GM06990 (cell line): ENCODE measurements at regions not wholly inside any gene's neighbourhood (a gene's known extent, or its start where the extent isn't known, plus 50 kb on each side); places are given as distances from the start of the nearest gene placed in this dataset.

Experiments used
- DNase-seq: peaks from one replicate; pipeline ENCODE4 v3.0.0-alpha.2; 2011; ENCODE audit not compliant: insufficient read length; ENCODE audit errors: extremely low read depth
- H3K27me3 ChIP-seq: replicated peaks from 2 replicates; pipeline ENCODE4 v1.6.0; 2011; ENCODE audit warnings: low read length; ENCODE audit not compliant: control insufficient read depth, insufficient read depth
- H3K36me3 ChIP-seq: 2 replicates; pipeline ENCODE4 v1.5.1; 2011; ENCODE audit warnings: low read length; ENCODE audit not compliant: control insufficient read depth, insufficient read depth
- H3K4me3 ChIP-seq: replicated peaks from 2 replicates; pipeline ENCODE4 v1.5.1; 2011; ENCODE audit warnings: low read depth, mild to moderate bottlenecking, control low read depth, low read length
- TF ChIP-seq, protein P1 (sequence below): IDR thresholded peaks from 2 replicates; pipeline ENCODE4 v1.5.1; 2011; ENCODE audit warnings: low read length, control low read depth, mild to moderate bottlenecking, inconsistent platforms; ENCODE audit not compliant: insufficient read depth, poor library complexity, severe bottlenecking

DNA sequence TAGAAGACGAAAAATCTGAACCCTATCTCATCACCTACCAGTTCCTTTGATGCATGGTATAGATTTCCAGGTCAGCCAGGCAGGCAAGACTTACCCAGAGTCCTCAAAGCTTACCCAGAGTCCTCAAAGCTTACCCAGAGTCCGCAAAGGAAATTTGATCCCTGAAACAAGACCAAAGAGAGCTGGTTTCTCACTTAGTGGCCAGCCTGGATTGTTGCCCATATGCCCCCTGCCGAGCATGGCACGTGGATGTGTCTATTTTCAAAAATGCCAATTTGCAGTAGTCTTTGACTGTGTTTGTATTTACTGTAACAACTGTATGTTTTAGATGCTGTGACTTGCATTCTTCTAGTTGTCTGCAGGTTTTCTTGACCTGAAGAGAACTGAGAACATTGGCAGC, 120.2 kb upstream of the STARD3NL start:
- peaks cover 1% of the 10 kb centered on the region; the same call in 1 of the 2 replicates for H3K27me3 ChIP-seq
- H3K36me3 ChIP-seq = no peaks in the 10 kb centered on the region
- TF ChIP-seq, protein P1, sequence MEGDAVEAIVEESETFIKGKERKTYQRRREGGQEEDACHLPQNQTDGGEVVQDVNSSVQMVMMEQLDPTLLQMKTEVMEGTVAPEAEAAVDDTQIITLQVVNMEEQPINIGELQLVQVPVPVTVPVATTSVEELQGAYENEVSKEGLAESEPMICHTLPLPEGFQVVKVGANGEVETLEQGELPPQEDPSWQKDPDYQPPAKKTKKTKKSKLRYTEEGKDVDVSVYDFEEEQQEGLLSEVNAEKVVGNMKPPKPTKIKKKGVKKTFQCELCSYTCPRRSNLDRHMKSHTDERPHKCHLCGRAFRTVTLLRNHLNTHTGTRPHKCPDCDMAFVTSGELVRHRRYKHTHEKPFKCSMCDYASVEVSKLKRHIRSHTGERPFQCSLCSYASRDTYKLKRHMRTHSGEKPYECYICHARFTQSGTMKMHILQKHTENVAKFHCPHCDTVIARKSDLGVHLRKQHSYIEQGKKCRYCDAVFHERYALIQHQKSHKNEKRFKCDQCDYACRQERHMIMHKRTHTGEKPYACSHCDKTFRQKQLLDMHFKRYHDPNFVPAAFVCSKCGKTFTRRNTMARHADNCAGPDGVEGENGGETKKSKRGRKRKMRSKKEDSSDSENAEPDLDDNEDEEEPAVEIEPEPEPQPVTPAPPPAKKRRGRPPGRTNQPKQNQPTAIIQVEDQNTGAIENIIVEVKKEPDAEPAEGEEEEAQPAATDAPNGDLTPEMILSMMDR = no peak
- no peak for DNase-seq
- no peak overlapping the region for H3K4me3 ChIP-seq

- TF ChIP-seq, protein P1 = no peak
- no peaks in the 10 kb centered on the region for H3K36me3 ChIP-seq
- peaks cover 1% of the 10 kb centered on the region; the same call in 1 of the 2 replicates for H3K27me3 ChIP-seq
These were observed 117.9 kb upstream of the STARD3NL start for GRCh38 chr7:38060116-38060515.

GRCh38 chr7:38060637-38061036, 117.4 kb upstream of the STARD3NL start:
- Histone ChIP-seq H3K27me3 (peaks cover 1% of the 10 kb centered on the region; the same call in 1 of the 2 replicates), H3K36me3 (no peaks in the 10 kb centered on the region), H3K4me3 (no peak overlapping the region)
- DNase-seq = no peak
- TF ChIP-seq, protein P1 = no peak

More at GRCh38 chr7:38060116-38060515, 117.9 kb upstream of the STARD3NL start:
- no peak for DNase-seq
- H3K4me3 ChIP-seq = no peak overlapping the region

GRCh38 chr7:38066391-38066790, 111.7 kb upstream of the STARD3NL start:
- no peak for DNase-seq
- no peaks in the 10 kb centered on the region for H3K36me3 ChIP-seq

GRCh38 chr7:38068461-38068860, 109.6 kb upstream of the STARD3NL start:
- DNase-seq = no peak
- Histone ChIP-seq H3K4me3 (no peak overlapping the region), H3K27me3 (no peaks in the 10 kb centered on the region), H3K36me3 (no peaks in the 10 kb centered on the region)
- TF ChIP-seq, protein P1 = no peak

More at GRCh38 chr7:38066391-38066790, 111.7 kb upstream of the STARD3NL start:
- no peak overlapping the region for H3K4me3 ChIP-seq
- no peaks in the 10 kb centered on the region for H3K27me3 ChIP-seq
- TF ChIP-seq, protein P1 = no peak

GRCh38 chr7:38069052-38069451, 109.0 kb upstream of the STARD3NL start:
- TF ChIP-seq, protein P1 = no peak
- H3K4me3 ChIP-seq = no peak overlapping the region
- H3K36me3 ChIP-seq = no peaks in the 10 kb centered on the region
- no peaks in the 10 kb centered on the region for H3K27me3 ChIP-seq
- DNase-seq = no peak
